HG03442 (cell line): ENCODE measurements at regions not wholly inside any gene's neighbourhood (a gene's known extent, or its start where the extent isn't known, plus 50 kb on each side); places are given as distances from the start of the nearest gene placed in this dataset.

Experiments used
- ATAC-seq: cut with Tn5 transposase; IDR thresholded peaks from one replicate; pipeline ENCODE4 v1.9.1; 2021; ENCODE audit warnings: mild to moderate bottlenecking, moderate library complexity; ENCODE audit not compliant: unreplicated experiment

DNA sequence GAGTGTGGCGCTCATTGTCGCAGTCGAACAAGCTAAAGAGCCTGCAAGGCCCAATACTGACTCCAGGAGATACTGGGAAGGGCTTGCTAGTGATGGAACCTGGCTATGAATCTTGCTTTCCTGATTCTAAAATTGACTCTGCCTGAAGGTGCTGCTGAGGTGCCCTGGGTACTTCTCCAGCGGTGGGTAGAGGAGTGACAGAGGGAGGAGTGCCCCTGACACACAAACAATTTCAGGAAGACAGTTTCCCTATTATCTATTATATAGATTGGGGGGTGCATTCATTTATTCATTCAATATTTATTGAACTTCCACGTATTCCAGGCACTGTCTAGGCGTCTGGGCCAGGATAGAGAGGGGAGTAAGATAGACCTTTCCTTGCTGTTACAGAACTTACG is 339.2 kb upstream of the GATB start:
- ATAC-seq: no peak

DNA sequence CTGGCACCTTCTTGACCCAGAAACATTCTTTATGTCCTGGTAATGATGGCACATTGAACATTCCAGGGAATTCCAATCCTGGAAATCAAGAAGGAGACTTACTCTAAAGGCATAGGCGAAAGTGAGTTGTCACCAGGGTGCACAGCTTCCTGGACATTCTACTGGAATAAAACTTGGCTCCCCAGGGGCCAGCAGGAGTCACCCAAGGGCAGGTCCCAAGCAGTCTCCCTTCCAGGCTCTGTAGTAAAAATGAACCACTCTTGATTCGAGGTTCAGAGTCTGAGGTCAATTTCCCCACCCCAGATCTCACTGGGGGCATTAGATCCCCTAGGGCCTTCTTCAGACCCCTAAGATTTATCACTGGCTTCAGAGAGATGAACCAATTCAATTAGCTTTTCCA is 338.7 kb upstream of the GATB start:
- ATAC-seq: no peak

GRCh38 chr4:152099061-152099425 is 338.2 kb upstream of the GATB start:
- ATAC-seq: no peak

DNA sequence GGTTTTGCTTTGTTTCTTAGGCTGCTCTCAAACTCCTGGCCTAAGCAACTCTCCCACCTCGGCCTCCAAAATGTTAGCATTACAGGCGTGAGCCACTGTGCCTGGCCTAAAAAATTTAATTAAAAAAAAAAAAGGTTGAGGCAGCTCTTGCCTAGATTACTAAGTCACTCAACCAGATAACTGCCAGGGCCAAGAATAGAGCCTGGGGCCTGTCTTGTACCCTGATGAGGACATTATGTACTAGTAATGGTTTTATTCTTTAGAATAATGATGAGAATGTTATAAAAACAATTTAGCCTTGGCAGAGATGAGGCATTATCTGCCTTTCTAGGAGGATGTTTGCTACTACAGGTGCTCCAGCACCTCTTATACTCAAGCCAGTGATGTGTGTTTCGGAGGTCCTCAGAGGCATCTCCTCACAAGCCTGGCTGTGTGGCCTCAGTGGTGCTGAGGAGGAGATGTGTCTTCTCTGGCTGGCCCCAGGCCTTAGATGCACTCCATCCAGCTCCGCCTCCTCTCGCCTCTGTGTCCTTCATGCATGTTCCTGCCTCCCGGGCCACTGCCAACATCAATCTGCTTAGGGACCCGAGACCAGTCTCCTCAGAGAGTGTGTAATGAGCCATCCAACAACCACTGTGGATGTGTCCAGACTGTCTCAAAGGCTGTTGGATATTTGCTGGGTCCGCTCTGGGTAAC is 337.7 kb upstream of the GATB start:
- no peak for ATAC-seq

- ATAC-seq: no peak
Measured at GRCh38 chr4:152097371-152097770, 336.6 kb upstream of the GATB start.

DNA sequence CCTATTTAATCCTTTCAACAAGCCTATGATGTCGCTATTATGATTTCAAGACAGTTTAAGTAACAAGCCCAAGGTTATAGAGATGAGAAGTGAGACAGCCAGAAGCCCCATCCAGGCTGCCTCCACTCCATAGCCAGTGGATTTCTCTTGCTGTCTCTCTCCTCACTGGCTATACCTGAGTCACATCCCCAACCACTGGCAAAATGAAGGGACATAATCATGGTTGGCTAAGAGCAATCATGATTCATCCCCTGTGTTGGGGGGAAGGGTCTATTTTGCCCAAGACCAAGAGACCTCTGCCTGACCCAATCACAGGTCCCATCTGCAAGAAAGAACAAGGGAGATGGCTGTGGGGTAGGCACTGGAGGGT is 334.9 kb upstream of the GATB start:
- no peak for ATAC-seq

- ATAC-seq: no peak
Measured at GRCh38 chr4:152094970-152095700, 334.3 kb upstream of the GATB start.

DNA sequence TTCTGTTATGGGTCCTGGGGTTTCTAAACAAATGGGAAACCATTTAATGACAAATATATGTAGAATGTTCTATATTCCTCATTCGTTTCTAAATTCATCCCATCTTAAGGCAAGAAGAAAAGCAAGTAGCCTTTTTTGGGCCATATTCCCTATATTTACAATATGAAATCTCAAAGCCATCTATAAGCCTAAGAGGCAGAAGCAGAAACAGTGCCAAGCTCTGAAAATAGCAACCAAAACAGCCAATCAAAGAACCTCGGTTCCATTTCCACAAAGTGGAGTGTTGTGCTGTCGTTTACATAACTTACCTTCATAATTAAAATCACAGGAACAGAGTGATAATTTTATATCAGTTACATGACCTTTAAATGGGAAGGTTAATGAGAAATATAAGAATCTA is 330.6 kb upstream of the GATB start:
- no peak for ATAC-seq

DNA sequence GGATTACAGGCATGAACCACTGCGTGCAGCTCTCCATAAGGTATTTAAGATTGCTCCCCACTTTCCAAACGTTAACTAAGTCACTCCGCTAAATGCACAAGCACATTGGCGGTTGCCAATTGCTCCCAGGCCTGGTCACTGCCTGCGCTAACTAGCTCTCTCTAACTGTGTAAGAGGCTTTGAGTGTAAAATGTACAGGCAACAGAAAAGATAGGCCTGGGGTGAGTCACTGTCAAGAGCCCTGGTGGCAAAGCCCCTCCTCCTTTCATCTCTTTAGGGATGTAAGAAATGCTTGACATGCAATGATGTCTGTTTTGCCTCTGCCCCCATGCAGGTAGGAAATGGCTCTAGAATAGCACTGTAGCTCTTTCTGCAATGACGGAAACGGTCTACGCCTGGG is 329.7 kb upstream of the GATB start:
- ATAC-seq: no peak

DNA sequence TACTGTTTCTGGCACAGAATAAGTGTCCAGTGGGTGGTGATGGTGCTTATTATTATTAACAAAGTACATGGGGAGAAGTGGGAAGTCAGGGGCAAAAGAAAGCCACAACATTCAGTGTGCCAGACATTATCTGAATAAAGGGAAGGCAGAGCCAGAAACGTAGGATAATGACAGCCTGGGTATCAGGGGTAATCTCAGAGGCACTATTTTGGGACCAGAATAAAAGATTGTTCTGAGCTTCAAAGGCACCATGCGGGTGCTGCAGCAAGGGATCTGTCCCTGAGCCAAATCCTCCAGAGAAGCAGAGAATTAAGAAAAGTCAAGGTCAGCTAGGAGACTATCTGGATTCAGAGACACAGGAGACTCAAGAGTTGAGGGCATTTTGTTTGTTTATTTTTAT is 328.8 kb upstream of the GATB start:
- ATAC-seq: no peak

GRCh38 chr4:152087335-152087734 is 326.5 kb upstream of the GATB start:
- no peak for ATAC-seq

GRCh38 chr4:152085657-152086056 is 324.9 kb upstream of the GATB start:
- no peak for ATAC-seq

GRCh38 chr4:152083338-152083737 is 322.5 kb upstream of the GATB start:
- ATAC-seq: no peak

DNA sequence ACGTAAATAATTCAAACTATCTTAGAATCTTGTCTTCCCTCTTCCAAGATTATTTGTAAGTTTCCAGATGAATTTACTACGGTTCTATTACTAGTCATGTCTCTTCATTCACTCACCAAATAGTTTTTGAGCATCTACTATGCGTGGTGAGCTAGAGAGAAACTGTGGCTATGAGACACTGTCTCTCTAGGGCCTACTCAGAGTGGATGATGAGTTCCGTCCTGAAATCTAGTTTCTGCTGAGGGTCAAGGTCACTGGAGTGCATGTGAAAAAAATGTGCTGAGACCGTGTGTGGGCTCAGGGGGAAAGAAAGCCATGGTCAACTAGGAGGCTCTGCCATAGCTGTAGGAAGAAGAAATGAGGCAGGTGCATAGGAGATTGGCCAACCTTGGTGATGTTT is 320.2 kb upstream of the GATB start:
- ATAC-seq: peak; percentile 80

DNA sequence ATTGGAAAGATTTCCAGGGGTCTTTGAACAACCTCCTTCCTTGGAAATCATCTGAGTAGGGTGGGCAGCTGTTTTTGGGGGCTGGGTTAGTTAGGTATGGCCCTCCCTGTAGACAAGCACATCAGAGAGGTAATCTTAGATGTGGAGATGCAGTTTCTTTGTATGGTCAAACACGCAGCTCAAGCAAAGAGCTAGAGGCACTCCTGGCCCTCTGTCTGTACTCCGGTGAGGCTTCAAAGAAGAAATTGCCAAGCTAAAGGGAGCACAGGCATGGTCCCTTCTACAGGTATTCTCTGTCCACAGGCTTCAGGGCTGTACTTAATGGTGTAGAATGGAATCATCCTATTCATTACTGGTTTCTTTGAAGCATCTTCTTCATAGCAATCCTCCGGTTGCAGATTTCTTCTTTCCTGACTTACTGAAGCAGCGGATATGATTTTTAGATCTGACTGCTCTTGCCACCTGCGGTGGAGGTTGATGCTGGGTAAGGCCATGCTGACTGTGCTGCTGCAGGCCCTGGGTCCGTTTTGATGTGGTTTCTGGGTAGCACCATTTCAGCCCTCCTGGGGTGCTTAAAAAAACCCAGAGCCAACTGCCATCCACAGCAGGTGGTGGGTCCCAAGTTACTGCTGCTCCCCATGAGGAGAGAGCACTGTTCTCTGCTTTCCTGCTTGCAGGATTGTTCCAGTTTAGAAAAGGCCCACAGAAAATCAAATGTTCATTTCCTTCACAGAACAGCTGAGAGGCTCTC is 318.9 kb upstream of the GATB start:
- ATAC-seq: peak; percentile 42

DNA sequence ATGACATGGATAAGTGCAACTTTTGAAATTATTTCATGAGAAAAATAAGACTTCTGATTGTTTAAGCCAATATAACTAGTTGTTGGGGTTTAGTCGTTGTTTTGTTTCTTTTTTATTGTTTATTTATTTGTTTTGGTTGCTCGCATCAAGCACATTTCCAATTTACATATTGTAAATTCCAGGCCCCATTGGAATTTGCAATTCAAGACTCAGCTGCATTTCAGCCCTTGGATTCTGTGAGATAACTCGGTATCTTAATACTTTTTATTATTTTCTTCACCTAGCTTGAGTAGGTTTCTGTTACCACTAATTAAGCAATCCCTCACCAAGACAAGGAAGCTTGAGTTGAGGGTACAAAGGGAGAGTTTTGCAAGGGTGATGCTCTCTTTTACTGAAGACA is 318.3 kb upstream of the GATB start:
- ATAC-seq: no peak

GRCh38 chr4:152077582-152077981 is 316.8 kb upstream of the GATB start:
- ATAC-seq: no peak

DNA sequence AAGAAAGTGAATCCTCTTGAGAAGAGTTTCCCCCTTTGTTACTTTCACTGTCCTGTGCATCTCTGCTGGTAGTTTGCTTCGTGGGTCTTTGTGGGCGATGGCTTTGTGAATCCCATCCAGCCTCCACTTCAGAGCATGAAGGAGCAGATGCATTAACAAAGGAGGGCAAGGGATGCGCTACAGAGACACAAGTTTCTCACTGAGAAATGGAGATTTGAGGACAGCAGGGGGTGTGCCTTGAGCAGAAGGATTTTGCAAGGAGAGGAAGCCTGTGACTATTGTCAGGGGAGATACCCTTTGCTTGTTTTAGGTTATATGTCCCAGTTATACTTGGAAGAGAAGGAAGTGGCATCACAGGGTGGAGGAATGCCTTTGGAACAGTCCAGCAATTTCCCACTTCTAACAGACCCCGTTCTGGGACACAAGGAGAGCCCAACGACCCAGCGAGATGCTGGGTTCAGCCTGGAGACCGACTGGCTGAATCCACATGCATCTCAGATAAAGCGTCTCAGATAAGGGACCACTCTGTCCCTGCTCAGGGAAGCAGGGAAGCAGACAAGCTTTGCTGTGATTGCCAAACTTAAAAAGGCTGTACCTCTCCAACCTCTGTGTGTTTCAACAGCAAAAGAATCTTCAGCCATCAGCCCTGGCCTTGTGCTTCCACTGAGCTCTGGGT is 314.6 kb upstream of the GATB start:
- no peak for ATAC-seq

- ATAC-seq: no peak
Measured at GRCh38 chr4:152074573-152074972, 313.8 kb upstream of the GATB start.

DNA sequence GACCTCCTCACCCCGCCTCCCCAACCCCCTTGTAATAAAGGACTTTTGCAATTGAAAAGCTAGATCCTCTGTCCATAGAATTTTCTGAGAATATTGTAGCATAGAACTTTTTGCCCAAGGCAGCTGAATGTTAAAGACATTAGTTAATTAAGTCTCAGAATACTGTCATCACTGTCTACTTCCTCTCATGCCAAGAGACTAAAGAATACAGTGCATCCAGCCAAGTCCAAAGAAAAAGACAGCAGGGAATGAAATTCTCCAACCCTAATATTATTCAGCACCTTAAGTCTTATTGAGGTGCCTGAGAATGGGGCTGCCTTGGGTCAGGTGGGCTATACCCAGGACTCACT is 313.3 kb upstream of the GATB start:
- ATAC-seq: no peak

GRCh38 chr4:152073351-152074087 is 312.7 kb upstream of the GATB start:
- no peak for ATAC-seq
